Testis (tissue), 2 donors: ENCODE measurements at regions not wholly inside any gene's neighbourhood (a gene's known extent, or its start where the extent isn't known, plus 50 kb on each side); places are given as distances from the start of the nearest gene placed in this dataset.
A peak's percentile ranks its signal among the peaks of the same experiment; 100 is the strongest.

Source experiments
- DNase-seq: peaks from one replicate; pipeline ENCODE4 v3.0.0-alpha.2; 2019
- H3K27ac ChIP-seq, 2 donors: fragments of 200-600 bp; sonication (generic); one replicate each; pipeline ENCODE4 v1.5.1; 2019
- H3K27me3 ChIP-seq: fragments of 200-600 bp; sonication (generic); one replicate; pipeline ENCODE4 v1.5.1; 2019
- H3K36me3 ChIP-seq: fragments of 200-600 bp; sonication (generic); one replicate; pipeline ENCODE4 v1.5.1; 2017; ENCODE audit warnings: low read depth; ENCODE audit errors: missing control alignments
- H3K4me1 ChIP-seq: fragments of 200-600 bp; sonication (generic); one replicate; pipeline ENCODE4 v1.5.1; 2019
- H3K4me3 ChIP-seq, 2 donors: fragments of 200-600 bp; sonication (generic); one replicate each; pipeline ENCODE4 v1.5.1; 2017 to 2019
- H3K9me3 ChIP-seq: fragments of 200-600 bp; sonication (generic); one replicate; pipeline ENCODE4 v1.5.1; 2017
- POLR2A ChIP-seq: fragments of 450-650 bp; IDR thresholded peaks from one replicate; pipeline ENCODE4 v1.6.1; 2017; ENCODE audit warnings: antibody characterized with exemption, mild to moderate bottlenecking, moderate library complexity
- WGBS, 2 donors: methylation state at CpG; one replicate each; pipeline ENCODE4 v1.1.5; 2018; 5-methylcytosine and 5-hydroxymethylcytosine counted together
- intact Hi-C: fragments of 100-400 bp; cut with DNase I; formaldehyde crosslinking; loops from one replicate; pipeline ENCODE4 v1.15.1; 2023; ENCODE audit warnings: low total_unique reads
- TF ChIP-seq, protein P1 (sequence below), 3 experiments: fragments of 450-650 bp in 2 of 3; fragments of 200-600 bp in 1 of 3; sonication (generic) in 1 of 3; IDR thresholded peaks; one replicate each; pipeline ENCODE4 v1.5.1; 2016 to 2019; ENCODE audit warnings: antibody characterized with exemption in 3 of 3, mild to moderate bottlenecking in 2 of 3, moderate library complexity in 1 of 3

DNA sequence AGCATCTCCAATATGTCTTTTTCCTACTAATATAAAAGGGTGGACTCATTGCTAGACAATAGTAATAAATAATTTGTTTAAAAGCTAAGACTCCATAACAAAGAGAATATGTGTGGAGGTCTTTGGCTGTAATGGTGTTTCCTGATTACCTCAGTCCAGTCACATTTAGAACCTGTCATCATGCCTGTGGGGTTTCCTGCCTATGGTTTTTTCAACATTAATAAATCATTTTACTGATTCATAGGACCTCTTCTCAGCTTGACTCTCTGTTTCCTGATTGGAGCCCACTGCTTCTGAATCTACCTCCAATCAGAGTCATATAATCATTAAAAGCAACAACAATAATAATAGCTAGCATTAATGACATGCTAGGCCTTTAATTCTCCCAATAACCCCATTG is 52.4 kb upstream of the GNAI1 start:
- Histone ChIP-seq H3K27ac (no peak overlapping the region), H3K4me1 (no peaks in the 10 kb centered on the region), H3K9me3 (no peaks in the 10 kb centered on the region), H3K36me3 (no peaks in the 10 kb centered on the region), H3K27me3 (no peaks in the 10 kb centered on the region), H3K4me3 (no peak overlapping the region)
- DNase-seq, result no peak
- TF ChIP-seq, protein P1, sequence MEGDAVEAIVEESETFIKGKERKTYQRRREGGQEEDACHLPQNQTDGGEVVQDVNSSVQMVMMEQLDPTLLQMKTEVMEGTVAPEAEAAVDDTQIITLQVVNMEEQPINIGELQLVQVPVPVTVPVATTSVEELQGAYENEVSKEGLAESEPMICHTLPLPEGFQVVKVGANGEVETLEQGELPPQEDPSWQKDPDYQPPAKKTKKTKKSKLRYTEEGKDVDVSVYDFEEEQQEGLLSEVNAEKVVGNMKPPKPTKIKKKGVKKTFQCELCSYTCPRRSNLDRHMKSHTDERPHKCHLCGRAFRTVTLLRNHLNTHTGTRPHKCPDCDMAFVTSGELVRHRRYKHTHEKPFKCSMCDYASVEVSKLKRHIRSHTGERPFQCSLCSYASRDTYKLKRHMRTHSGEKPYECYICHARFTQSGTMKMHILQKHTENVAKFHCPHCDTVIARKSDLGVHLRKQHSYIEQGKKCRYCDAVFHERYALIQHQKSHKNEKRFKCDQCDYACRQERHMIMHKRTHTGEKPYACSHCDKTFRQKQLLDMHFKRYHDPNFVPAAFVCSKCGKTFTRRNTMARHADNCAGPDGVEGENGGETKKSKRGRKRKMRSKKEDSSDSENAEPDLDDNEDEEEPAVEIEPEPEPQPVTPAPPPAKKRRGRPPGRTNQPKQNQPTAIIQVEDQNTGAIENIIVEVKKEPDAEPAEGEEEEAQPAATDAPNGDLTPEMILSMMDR (IDR thresholded peaks at IDR 0.05), result no peak
- no peak for TF ChIP-seq POLR2A
- intact Hi-C loops, result no loop called here

DNA sequence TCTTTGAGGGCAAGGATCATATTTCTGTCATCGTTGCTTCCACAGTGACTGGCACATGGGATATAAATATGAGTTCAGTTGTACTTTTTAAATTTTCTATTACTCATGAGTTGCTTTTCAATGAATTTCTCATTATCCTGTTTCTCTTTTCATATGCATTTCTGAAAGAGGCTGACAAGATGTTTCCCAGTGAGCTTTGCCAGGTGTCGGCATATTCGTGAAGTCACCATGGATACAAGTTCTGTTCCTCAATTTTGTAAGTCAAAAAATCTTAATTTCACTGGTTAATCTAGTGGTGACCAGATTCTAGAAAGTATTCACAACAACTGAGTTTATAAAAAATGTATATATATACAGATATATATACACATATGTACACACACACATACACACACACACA is 55.7 kb upstream of the GNAI1 start:
- Histone ChIP-seq H3K36me3 (no peaks in the 10 kb centered on the region), H3K4me3 (no peak overlapping the region), H3K9me3 (no peaks in the 10 kb centered on the region), H3K27me3 (no peaks in the 10 kb centered on the region), H3K27ac (no peak overlapping the region), H3K4me1 (no peaks in the 10 kb centered on the region)
- 87 to 88% methylated on average over 3 of the region's 3 CpGs for WGBS, 2 donors
- no peak for DNase-seq
- intact Hi-C loops, result no loop called here
- TF ChIP-seq, protein P1 (IDR thresholded peaks at IDR 0.05), result no peak
- no peak for TF ChIP-seq POLR2A

DNA sequence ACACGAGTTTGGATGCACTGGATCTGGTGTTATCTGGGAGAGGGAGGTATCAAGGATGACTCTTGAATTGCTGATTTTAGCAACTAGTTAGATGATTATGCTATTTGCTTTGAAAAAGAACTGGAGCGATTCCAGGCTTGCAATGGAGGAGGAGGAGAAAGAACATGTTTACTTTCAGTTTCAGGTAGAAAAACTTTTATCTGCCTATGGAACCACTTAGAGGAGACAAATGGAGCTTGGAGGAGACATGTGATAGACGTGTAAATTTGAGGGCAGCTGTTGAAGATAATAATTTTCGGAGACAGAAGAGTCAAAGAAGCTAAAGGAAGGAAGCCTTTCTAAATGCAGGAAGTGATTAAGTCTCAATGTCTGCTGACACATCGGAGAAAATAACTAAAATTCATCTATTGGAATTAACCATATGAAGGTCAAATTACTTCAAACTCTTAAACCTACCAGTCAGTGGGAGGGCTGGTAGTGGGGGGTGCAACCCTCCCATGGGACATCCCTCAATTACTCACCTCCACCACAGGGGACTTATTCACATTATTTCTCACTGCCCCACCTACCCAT is 56.4 kb upstream of the GNAI1 start:
- H3K27ac ChIP-seq, result no peak overlapping the region
- 29 to 33% methylated on average over 5 of the region's 5 CpGs for WGBS, 2 donors

DNA sequence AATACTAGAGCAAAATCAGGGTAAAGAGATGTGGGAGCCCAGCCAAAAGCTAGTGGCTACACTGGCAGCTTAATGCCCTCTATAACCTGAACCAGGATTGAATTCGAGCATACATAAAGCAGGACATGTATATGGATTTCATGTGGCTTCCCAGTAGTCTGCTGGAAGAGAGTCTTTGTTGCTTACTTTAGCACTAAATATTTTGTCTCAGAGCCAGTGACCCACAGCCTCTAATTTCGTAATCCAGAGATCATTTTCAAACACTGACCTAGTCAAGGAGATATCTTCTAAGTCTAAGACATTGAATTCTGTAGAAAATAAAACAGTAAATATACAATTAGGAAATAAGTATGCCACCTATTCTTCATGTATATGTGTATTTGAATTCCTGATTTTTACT is 64.2 kb upstream of the GNAI1 start:
- TF ChIP-seq POLR2A, result no peak
- TF ChIP-seq, protein P1 (IDR thresholded peaks at IDR 0.05), result no peak
- no peak for DNase-seq
- no peaks in the 10 kb centered on the region for H3K9me3 ChIP-seq
- H3K36me3 ChIP-seq, result no peaks in the 10 kb centered on the region
- H3K27me3 ChIP-seq, result no peaks in the 10 kb centered on the region
- no peaks in the 10 kb centered on the region for H3K4me1 ChIP-seq
- no peak overlapping the region for H3K27ac ChIP-seq
- WGBS, 2 donors, result 67 to 84% methylated on average over 2 of the region's 2 CpGs
- no peak overlapping the region for H3K4me3 ChIP-seq
- intact Hi-C loops, result no loop called here

More for the DNA sequence above, 56.4 kb upstream of the GNAI1 start:
- no peak for DNase-seq
- peak overlapping the region; percentile 19 to 28 for H3K4me3 ChIP-seq
- H3K36me3 ChIP-seq, result no peaks in the 10 kb centered on the region
- no peaks in the 10 kb centered on the region for H3K9me3 ChIP-seq
- no peaks in the 10 kb centered on the region for H3K4me1 ChIP-seq
- TF ChIP-seq, protein P1 (IDR thresholded peaks at IDR 0.05), result no peak
- no peak for TF ChIP-seq POLR2A
- intact Hi-C loops, result no loop called here
- H3K27me3 ChIP-seq, result no peaks in the 10 kb centered on the region

DNA sequence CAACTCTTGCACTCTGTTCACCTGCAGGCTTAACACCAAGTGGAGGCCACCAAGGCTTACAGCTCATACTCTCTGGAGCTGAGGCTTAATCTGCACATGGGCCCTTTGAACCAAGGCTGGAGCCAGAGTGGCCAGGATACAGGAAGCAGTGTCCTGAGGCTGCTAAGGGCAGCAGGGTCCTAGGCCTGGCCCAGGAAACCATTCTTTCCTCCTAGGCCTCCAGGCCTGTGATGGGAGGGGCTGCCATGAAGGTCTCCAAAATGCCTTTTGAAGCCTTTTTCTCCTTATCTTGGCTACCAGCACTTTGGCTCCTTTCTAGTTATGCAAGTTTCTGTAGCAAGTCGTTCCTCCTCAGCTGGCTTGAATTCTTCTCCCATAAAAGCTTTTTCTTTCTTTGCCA is 68.0 kb upstream of the GNAI1 start:
- H3K4me3 ChIP-seq, result no peak overlapping the region
- H3K36me3 ChIP-seq, result no peaks in the 10 kb centered on the region
- H3K27ac ChIP-seq, result no peak overlapping the region
- no peak for DNase-seq
- no peaks in the 10 kb centered on the region for H3K27me3 ChIP-seq
- intact Hi-C loops, result no loop called here
- H3K9me3 ChIP-seq, result no peaks in the 10 kb centered on the region
- no peaks in the 10 kb centered on the region for H3K4me1 ChIP-seq
- TF ChIP-seq, protein P1 (IDR thresholded peaks at IDR 0.05), result no peak
- 69 to 81% methylated on average over 1 of the region's 1 CpG for WGBS, 2 donors
